Stimulated activated CD4-positive, alpha-beta T cell treated with anti-CD3 and anti-CD28 coated beads, Interleukin-1b, Interleukin-23, amount 100 ng/mL, for 1 hour (primary cell): ENCODE measurements at regions not wholly inside any gene's neighbourhood (a gene's known extent, or its start where the extent isn't known, plus 50 kb on each side); places are given as distances from the start of the nearest gene placed in this dataset.

Experiments used
- DNase-seq, 2 donors: peaks; one replicate each; pipeline ENCODE4 v3.0.0-alpha.2; 2020; ENCODE audit warnings: low read depth in 2 of 2

DNA sequence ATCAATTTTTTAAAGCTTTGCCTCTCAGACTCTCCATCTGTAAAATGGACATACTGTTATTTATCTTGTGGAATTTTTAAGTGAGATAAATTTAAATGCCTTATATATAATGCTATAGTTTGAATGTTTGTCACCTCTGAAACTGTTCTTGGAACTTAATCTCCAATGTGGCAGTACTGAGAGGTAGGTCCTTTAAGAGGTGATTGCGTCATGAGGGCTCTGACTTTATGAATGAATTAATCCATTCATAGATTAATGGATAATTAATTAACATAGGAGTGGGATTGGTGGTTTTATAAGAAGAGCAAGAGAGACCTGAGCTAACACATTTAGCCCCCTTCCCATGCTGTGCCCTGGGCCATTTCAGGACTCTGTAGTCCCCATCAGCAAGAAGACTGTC is 326.3 kb upstream of the TSHZ2 start:
- DNase-seq = no peak

- DNase-seq = no peak
Observed at GRCh38 chr20:52643034-52643433, 329.1 kb upstream of the TSHZ2 start.

GRCh38 chr20:52637201-52637600 is 335.0 kb upstream of the TSHZ2 start:
- DNase-seq = no peak

DNA sequence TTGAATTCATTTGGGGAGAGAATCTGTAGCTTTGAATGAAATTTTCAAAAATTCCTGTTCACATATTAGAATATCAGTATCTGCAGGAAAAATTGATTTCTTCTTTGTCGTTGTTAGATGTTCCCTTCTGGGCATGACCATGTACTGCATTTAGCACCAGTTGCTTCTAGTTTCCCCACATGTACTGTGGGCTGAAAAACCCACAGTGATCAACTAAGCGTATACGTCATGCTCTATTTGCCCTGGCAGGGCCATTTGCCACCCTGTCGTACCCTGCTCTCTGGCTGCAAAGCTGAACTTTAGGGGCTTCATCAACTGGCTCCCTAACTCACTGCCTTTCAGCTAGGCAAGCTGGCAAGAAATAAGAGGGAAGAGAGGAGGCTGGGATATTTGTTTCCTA is 340.7 kb upstream of the TSHZ2 start:
- no peak for DNase-seq

GRCh38 chr20:52630138-52630537 is 342.0 kb upstream of the TSHZ2 start:
- no peak for DNase-seq

DNA sequence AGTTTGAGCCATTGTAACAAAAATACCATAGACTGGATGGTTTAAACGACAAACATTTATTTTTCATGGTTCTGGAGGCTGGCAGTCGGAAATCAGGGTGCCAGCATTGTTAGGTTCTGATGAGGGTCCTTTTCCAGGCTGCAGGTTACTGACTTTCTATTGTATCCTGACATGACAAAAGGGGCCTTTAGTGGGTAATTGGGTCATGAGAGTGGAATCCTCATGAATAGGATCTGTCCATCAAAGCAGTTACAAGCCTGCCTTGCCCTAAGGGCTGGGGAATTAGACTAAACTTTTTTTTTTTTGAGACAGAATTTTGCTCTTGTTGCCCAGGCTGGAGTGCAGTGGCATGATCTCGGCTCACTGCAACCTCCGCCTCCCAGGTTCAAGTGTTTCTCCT is 347.9 kb upstream of the TSHZ2 start:
- DNase-seq = no peak

DNA sequence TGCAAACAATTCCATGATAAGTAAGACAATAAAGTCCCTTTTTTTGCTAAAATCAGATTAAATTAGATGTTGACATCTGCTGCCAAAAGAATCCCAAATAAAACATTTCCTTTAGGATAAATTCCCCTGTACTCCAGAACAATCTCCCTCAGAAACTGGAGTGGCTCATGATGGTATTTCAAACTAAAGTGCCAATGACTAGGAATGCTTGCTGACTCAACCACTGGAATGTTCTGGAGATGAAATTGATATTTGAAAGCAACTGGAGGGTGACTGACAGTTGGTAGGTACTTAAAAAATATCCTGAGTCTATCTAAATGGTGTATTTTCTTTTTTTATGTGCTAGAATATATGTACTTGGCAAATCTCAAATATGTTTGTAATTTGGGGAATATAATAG is 350.1 kb upstream of the TSHZ2 start:
- no peak for DNase-seq

- no peak for DNase-seq
Observed at GRCh38 chr20:52621401-52621800, 350.8 kb upstream of the TSHZ2 start.

GRCh38 chr20:52619671-52620070 is 352.5 kb upstream of the TSHZ2 start:
- DNase-seq = no peak

DNA sequence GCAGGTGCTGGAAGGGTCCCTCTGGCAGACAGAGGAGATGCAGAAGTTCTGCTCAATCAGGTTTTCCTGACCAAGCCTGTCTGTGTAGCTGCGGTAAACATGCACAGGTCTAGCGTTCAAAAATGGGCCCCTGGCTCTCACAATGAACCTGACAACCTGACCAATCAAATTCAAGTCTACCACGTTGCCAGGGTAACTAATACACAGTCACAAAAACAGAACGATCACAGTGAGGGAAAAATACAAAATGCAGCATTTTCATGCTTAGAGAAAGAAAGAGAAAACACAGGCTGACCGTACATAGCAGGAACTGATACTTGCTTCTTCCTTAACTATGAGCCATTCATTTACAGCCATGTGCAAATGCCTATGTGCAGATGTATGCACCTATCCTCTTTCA is 353.1 kb upstream of the TSHZ2 start:
- DNase-seq = no peak

- DNase-seq = no peak
Observed at GRCh38 chr20:52616629-52617028, 355.5 kb upstream of the TSHZ2 start.

DNA sequence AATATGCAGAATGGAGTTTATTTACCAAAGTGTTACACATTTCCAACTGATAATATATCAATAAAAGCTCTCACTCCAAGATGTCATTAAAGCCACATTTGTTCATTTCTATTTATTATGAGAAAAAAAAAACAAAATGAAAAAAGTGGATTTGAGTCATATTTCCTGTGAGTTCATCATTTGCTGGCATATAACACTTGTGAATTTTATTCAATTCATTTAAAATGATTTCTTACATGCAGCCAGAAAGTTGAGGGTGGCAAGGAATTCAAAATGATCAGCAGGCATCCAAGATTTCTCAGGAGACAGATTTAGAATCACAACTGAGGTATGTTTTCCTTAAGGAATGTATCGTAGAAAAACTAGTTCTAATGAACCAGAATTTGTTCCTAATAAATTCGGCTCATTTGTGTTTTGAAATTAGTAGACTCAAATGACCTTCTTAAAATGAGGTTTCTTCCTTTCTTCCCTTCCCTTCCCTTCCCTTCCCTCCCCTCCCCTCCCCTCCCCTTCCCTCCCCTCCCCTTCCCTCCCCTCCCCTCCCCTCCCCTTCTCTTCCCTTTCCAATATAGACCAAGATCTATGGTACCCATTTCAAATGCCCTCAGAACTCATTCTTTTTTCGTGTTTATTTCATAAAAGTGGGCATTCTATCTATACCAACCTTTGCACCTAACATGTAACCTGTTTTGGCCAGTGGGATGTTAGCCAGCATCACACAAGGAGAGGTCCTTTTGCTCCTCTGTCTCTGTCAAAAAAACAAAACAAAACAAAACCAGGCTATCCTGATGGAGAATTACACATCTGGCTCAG is 357.9 kb upstream of the TSHZ2 start:
- no peak for DNase-seq

DNA sequence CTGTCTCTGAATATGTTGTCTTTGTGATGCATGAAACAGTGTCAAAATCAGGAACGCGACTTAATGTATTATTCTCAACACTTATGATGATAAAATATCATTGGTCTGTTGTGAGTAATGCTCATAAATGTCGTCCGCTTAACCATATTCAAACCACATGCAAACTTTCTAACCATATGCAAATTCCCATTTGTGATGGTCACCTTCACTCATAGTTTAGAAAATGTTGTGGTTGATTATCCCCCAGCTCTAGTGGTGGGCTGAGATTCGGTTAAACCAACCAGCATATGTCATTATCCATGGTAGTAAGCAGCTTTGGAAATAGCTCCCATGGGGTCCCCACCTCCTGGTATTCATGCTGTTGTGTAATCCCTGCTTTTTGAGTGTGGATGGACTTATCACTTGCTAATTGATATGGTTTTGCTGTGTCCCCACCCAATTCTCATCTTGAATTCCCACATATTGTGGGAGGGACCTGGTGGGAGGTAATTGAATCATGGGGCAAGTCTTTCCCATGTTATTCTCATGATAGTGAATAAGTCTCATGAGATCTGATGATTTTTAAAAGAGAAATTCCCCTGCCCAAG is 360.0 kb upstream of the TSHZ2 start:
- no peak for DNase-seq

DNA sequence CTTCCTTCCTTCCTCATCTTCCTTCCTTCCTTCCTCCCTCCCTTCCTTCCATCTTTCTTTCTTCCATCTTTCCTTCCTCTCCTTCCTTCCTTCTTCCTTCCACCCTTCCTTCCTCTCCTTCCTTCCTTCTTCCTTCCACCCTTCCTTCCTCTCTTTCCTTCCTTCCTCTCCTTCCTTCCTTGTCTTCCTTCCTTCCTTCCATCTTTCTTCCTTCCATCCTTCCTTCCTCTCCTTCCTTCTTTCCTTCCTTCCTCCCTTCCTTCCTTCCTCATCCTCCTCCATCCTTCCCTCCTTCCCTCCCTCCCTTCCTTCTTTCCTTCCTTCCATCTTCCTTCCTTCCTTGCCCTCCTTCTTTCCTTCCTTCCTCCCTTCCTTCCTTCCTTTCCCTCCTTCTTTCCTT is 361.4 kb upstream of the TSHZ2 start:
- DNase-seq = no peak

DNA sequence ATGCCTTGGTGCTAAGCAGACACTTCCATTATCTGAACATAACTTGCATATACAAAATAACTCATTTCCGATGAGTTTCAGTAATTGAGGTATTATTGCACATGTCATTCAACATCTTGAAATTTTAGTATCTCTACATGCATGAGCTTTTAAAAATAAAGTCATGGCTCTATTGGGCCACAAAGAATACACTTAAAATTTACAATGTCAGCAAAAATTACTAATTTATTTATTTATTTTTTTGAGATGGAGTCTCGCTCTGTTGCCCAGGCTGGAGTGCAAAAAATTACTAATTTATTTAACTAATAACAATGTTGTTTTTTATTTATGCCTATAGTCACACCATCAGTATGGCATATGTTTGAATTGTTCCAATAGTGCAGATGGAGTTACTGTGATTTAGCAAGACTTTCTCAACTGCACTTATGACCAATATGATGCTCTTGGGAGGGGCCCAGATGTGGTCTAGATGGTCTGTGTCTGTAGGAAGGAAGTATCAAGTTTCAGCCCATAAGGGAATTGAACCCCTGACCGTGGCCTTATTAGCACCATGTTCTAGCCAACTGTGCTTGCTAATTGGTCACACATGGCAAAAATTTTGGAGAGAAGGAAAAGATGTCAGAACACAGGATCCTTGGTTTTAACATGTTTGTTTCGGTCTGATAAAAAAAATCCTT is 370.7 kb upstream of the TSHZ2 start:
- no peak for DNase-seq

DNA sequence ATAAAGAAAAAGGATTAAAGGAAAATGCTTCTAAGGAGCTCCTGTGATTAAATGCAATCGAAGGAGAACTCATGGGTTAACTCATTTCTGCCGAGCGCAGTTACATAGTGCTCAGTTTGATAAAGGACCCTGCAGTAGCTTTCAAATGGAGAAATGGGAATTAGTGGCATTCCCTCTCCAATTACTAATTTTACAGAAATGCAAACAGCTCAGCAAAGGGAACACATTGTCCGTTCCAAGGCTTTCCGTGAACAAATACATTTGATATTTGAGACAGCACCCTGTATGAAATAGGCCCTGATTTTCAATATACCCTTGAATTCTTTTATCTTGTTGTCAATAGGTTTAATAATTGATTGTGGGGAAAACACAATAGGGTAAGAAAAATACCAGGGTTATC is 375.9 kb upstream of the TSHZ2 start:
- DNase-seq = no peak

DNA sequence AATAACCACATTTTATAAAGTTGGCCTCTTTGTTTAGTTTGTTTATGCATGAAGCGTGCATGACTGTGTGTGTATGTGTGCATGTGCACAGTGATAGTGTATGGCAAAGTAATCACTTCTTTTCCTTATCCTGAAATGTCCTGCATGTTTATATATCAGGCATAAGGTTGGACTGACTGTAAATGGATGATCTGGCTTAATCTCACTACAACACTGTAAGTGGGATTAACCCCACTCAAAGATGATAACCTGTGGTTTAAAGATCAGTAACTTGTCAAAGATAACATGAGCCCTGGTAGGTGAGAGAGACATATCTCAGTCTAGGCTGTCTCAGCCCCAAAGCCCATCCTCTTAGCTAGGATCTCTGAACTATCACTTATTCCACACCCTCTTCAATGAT is 376.6 kb upstream of the TSHZ2 start:
- no peak for DNase-seq

- DNase-seq = no peak
Observed at GRCh38 chr20:52593654-52594053, 378.5 kb upstream of the TSHZ2 start.

- no peak for DNase-seq
Observed at GRCh38 chr20:52592567-52592966, 379.6 kb upstream of the TSHZ2 start.

- no peak for DNase-seq
Observed at GRCh38 chr20:52590100-52590499, 382.1 kb upstream of the TSHZ2 start.

GRCh38 chr20:52589251-52589812 is 382.8 kb upstream of the TSHZ2 start:
- no peak for DNase-seq

- no peak for DNase-seq
Observed at GRCh38 chr20:52586660-52587059, 385.5 kb upstream of the TSHZ2 start.

DNA sequence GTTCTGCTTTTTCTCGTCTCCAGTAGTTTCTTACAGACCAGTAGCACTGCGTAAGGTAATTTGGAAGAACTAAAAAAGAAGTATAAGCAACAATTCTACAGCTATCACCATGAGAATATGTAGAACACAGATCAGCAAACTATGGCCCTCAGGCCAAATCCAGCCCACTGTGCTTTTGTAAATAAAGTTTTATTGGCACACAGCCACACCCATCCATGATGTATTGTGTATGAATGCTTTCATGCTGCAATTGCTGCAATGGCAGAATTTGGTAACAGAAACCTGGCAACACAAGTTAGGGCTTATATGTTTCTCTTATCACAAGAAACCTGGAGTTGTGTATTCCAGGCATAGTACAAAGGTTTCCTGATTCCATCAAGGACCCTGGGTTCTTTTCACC is 386.8 kb upstream of the TSHZ2 start:
- no peak for DNase-seq
